Ovary (tissue), 7 donors: ENCODE measurements at regions not wholly inside any gene's neighbourhood (a gene's known extent, or its start where the extent isn't known, plus 50 kb on each side); places are given as distances from the start of the nearest gene placed in this dataset.

Source experiments
- DNase-seq, 5 donors: peaks; one replicate each; pipeline ENCODE4 v3.0.0-alpha.2; 2019 to 2020
- H3K27ac ChIP-seq, 2 donors: fragments of 200-600 bp; one replicate each; pipeline versions ENCODE4 v1.5.1 to v1.8.0; 2019 to 2022
- H3K27me3 ChIP-seq: fragments of 200-600 bp; one replicate; pipeline ENCODE4 v1.8.0; 2022
- H3K36me3 ChIP-seq: fragments of 200-600 bp; sonication (generic); one replicate; pipeline ENCODE4 v1.5.1; 2019
- H3K4me1 ChIP-seq: one replicate; pipeline ENCODE4 v1.8.1; 2013; ENCODE audit warnings: mild to moderate bottlenecking, moderate library complexity; ENCODE audit not compliant: insufficient read depth
- H3K4me3 ChIP-seq: fragments of 200-600 bp; sonication (generic); one replicate; pipeline ENCODE4 v1.5.1; 2017
- H3K9me3 ChIP-seq, 2 donors: fragments of 200-600 bp in 1 of 2; sonication (generic) in 1 of 2; one replicate each; pipeline versions ENCODE4 v1.5.1 to v1.8.1; 2013 to 2019; ENCODE audit warnings: mild to moderate bottlenecking in 1 of 2, moderate library complexity in 1 of 2
- CTCF ChIP-seq, 3 donors: fragments of 450-650 bp in 2 of 3; fragments of 200-600 bp in 1 of 3; IDR thresholded peaks; one replicate each; pipeline versions ENCODE4 v1.5.1 to v1.8.0; 2016 to 2022; ENCODE audit warnings: antibody characterized with exemption in 3 of 3, mild to moderate bottlenecking in 1 of 3
- EP300 ChIP-seq: sonication (generic); formaldehyde crosslinking; IDR thresholded peaks from one replicate; pipeline ENCODE4 v1.6.1; 2017; ENCODE audit warnings: antibody characterized with exemption
- POLR2A ChIP-seq: fragments of 450-650 bp; IDR thresholded peaks from one replicate; pipeline ENCODE4 v1.6.1; 2017; ENCODE audit warnings: antibody characterized with exemption, mild to moderate bottlenecking, moderate library complexity
- WGBS, 3 donors: extraction: QIAGEN DNeasy Blood & Tissue Kit in 1 of 3; methylation state at CpG; one replicate each; pipeline versions ENCODE4 v1.1.5 to v1.1.7; 2013 to 2017; 5-methylcytosine and 5-hydroxymethylcytosine counted together
- intact Hi-C, 4 donors: fragments of 100-400 bp; cut with DNase I; formaldehyde crosslinking; loops; one replicate each; pipeline versions ENCODE4 v1.11.0 to v1.15.1; 2022 to 2023
- donor health status: DM: no; HTN: no; CAD: no; lungs with moderate emphysema.
- donor health status: DM: no; HTN: no; CAD: no.
- donor health status: Bipolar disorder and iron deficiency.
- donor health status: DM: no; HTN: no; CAD: no.
- donor health status: DM: yes; HTN: yes; CAD: no.

GRCh38 chr6:168971549-168971948 lies 282.1 kb downstream of the THBS2 start:
- intact Hi-C loops: no loop called here
- H3K9me3 ChIP-seq: no peaks in the 10 kb centered on the region
- WGBS, 3 donors: 88 to 94% (median 92%) methylated on average over 4 of the region's 4 CpGs
- peaks cover 3% of the 10 kb centered on the region for H3K4me1 ChIP-seq
- no peaks in the 10 kb centered on the region for H3K36me3 ChIP-seq
- DNase-seq: no peak
- TF ChIP-seq CTCF (IDR thresholded peaks at IDR 0.05): no peak
- TF ChIP-seq POLR2A: no peak
- no peak for TF ChIP-seq EP300
- H3K27ac ChIP-seq: no peak overlapping the region
- H3K27me3 ChIP-seq: no peaks in the 10 kb centered on the region
- no peak overlapping the region for H3K4me3 ChIP-seq

- TF ChIP-seq CTCF (IDR thresholded peaks at IDR 0.05) (no peak), POLR2A (no peak), EP300 (no peak)
- intact Hi-C loops: no loop called here
Measured at GRCh38 chr6:168968801-168969200, 284.8 kb downstream of the THBS2 start.

DNA sequence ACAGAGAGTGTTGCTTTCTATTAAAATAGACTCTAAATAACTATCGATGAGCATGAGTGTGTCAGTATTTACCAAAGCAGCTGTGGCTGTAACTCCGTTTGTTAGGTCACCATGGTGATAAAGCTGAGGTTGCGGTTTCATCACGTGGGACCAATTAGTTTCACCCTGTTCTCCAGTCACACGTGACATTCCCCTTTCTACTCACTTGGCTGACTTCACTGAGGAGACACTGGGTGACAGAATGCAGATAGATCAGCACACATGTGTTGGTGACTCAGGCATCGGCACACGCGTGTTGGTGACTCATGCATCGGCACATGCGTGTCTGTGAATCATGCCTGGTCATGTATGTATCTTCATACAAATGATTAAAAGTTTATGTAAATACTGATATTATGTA lies 285.4 kb downstream of the THBS2 start:
- Histone ChIP-seq H3K36me3 (no peaks in the 10 kb centered on the region), H3K4me3 (no peak overlapping the region), H3K9me3 (no peaks in the 10 kb centered on the region), H3K4me1 (peaks cover 3% of the 10 kb centered on the region), H3K27me3 (no peaks in the 10 kb centered on the region), H3K27ac (peak overlapping the region in 1 of 2 donors; percentile 63)
- 66 to 85% (median 74%) methylated on average over 10 of the region's 10 CpGs for WGBS, 3 donors
- no peak for TF ChIP-seq EP300
- TF ChIP-seq CTCF (IDR thresholded peaks at IDR 0.05): no peak
- TF ChIP-seq POLR2A: no peak
- intact Hi-C loops: no loop called here
- DNase-seq: peak in 2 of 5 donors; percentile 26 to 50

More at GRCh38 chr6:168968801-168969200, 284.8 kb downstream of the THBS2 start:
- DNase-seq: no peak
- no peaks in the 10 kb centered on the region for H3K27me3 ChIP-seq
- H3K9me3 ChIP-seq: no peaks in the 10 kb centered on the region
- H3K4me3 ChIP-seq: no peak overlapping the region
- H3K36me3 ChIP-seq: no peaks in the 10 kb centered on the region
- 71 to 92% (median 84%) methylated on average over 3 of the region's 3 CpGs for WGBS, 3 donors
- no peak overlapping the region for H3K27ac ChIP-seq
- H3K4me1 ChIP-seq: peaks cover 3% of the 10 kb centered on the region

DNA sequence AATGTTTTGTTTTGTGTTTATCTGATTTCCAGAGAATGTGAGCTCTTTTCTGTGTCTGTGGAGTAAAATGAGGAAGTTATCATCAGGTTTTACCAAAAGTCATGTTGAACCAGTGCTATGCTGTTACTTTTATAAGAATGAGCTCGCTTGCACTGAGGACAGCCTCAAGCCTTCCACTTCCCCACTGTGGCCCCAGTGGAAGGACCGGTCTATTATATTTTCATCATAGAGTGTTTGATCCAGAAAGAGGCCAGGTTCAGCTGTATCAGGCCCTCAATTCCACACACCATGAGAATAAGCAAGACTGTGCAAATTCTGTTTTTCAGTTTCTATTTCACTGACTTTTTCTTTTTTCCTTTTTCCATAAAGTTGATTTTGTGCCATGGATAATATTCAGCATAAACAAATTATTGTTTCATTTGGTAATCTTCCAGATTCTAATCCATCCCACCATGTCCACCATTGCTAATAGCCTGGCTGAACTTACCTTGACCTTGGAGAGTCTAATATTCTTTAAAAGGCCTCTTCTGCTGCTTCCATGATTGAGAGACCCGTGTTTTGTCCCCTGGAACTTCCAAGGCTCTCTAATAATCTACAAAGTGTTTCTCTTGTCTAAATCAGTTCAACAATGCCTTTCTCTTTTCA lies 286.2 kb downstream of the THBS2 start:
- Histone ChIP-seq H3K9me3 (no peaks in the 10 kb centered on the region), H3K27me3 (no peaks in the 10 kb centered on the region), H3K4me3 (no peak overlapping the region), H3K4me1 (peaks cover 3% of the 10 kb centered on the region), H3K27ac (peak overlapping the region in 1 of 2 donors; percentile 63), H3K36me3 (no peaks in the 10 kb centered on the region)
- 44 to 51% (median 46%) methylated on average over 3 of the region's 3 CpGs for WGBS, 3 donors
- no peak for TF ChIP-seq CTCF (IDR thresholded peaks at IDR 0.05)
- no peak for TF ChIP-seq POLR2A
- TF ChIP-seq EP300: no peak
- peak in 1 of 5 donors; percentile 10 for DNase-seq
- intact Hi-C loops: no loop called here
